Transverse colon (tissue), 4 donors: ENCODE measurements at regions not wholly inside any gene's neighbourhood (a gene's known extent, or its start where the extent isn't known, plus 50 kb on each side); places are given as distances from the start of the nearest gene placed in this dataset.

Source experiments
- EP300 ChIP-seq: sonication (generic); formaldehyde crosslinking; IDR thresholded peaks from one replicate; pipeline ENCODE4 v1.6.1; 2017; ENCODE audit warnings: antibody characterized with exemption, low read depth
- POLR2A ChIP-seq: fragments of 450-650 bp; IDR thresholded peaks from one replicate; pipeline ENCODE4 v1.6.1; 2016; ENCODE audit warnings: antibody characterized with exemption, mild to moderate bottlenecking, moderate library complexity
- POLR2AphosphoS5 ChIP-seq, 3 donors: sonication (generic); formaldehyde crosslinking; IDR thresholded peaks; one replicate each; pipeline ENCODE4 v1.6.1; 2016; ENCODE audit warnings: antibody characterized with exemption in 3 of 3
- TF ChIP-seq, protein P1 (sequence below), 5 experiments: fragments of 200-600 bp in 3 of 5; fragments of 450-650 bp in 2 of 5; sonication (generic) in 3 of 5; IDR thresholded peaks; 1 replicate in 2 of 5; 2 replicates in 3 of 5; pipeline ENCODE4 v1.5.1; 2016 to 2017; ENCODE audit warnings: antibody characterized with exemption in 5 of 5, inconsistent platforms in 3 of 5, mild to moderate bottlenecking in 2 of 5, moderate library complexity in 1 of 5

DNA sequence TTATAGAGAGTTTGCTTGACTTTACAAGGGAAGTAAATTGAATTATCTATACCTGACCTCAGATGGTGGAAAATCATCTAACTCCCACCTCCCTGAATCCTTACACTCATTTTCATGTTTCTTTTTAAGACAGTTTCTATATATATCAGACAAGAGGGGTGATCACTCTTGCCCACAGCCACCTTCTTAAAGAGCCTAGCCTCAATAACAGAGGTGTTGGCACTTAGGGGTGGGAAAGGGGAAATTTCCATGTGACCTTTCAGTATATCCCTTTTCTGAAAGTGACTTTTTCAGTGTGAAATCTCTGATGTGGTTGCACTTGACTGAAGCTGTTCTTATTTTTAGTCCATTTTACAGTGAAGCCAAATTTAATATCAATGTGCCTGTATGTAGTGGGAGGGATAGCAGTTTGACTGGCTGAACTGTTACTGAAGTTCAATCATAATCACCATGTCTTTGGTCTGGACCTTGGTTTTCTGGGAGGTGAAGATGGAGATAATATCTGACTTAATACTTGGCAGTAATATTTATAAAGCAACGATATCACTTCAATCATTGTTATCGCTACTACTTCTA is 141.3 kb downstream of the MAP3K7 start:
- TF ChIP-seq, protein P1, sequence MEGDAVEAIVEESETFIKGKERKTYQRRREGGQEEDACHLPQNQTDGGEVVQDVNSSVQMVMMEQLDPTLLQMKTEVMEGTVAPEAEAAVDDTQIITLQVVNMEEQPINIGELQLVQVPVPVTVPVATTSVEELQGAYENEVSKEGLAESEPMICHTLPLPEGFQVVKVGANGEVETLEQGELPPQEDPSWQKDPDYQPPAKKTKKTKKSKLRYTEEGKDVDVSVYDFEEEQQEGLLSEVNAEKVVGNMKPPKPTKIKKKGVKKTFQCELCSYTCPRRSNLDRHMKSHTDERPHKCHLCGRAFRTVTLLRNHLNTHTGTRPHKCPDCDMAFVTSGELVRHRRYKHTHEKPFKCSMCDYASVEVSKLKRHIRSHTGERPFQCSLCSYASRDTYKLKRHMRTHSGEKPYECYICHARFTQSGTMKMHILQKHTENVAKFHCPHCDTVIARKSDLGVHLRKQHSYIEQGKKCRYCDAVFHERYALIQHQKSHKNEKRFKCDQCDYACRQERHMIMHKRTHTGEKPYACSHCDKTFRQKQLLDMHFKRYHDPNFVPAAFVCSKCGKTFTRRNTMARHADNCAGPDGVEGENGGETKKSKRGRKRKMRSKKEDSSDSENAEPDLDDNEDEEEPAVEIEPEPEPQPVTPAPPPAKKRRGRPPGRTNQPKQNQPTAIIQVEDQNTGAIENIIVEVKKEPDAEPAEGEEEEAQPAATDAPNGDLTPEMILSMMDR (IDR thresholded peaks at IDR 0.05), result no peak
- TF ChIP-seq POLR2AphosphoS5 (IDR thresholded peaks at IDR 0.05) (no peak), EP300 (no peak), POLR2A (no peak)
